A549 (cell line): ENCODE measurements at regions not wholly inside any gene's neighbourhood (a gene's known extent, or its start where the extent isn't known, plus 50 kb on each side); places are given as distances from the start of the nearest gene placed in this dataset.
"Not testable (repeated sequence)": the region's sequence is repeated elsewhere in the genome, so short reads cannot be mapped to it uniquely, and the experiment has no call there.

Experiments
- ATAC-seq, 2 experiments: fragments of 200-7000 bp in 1 of 2; fragments of >200 bp in 1 of 2; cut with Nextera tagmentation in 1 of 2; cut with Tn5 transposase in 1 of 2; 3 replicates each; pipeline versions ENCODE4 v1.8.0 to v1.9.1; 2018 to 2020; ENCODE audit warnings: mild to moderate bottlenecking in 1 of 2, moderate library complexity in 1 of 2
- CTCF ChIA-PET: fragments of 300-600 bp; sonication (Branson Sonifier 250); formaldehyde crosslinking; extraction: SDS; loops from one replicate; lab custom pipeline; 2021; ENCODE audit warnings: antibody characterized with exemption, inconsistent platforms; lab: Yijun Ruan, JAX
- POLR2A ChIA-PET: fragments of 350-600 bp; formaldehyde crosslinking; extraction: SDS; loops from one replicate; lab custom pipeline; 2021; ENCODE audit warnings: antibody characterized with exemption, inconsistent platforms; lab: Yijun Ruan, JAX
- DNase-seq, 2 experiments: peaks; one replicate each; pipeline versions ENCODE4 v3.0.0 to v3.0.0-alpha.2; 2011 to 2016; ENCODE audit warnings: low read depth in 1 of 2, low spot score in 1 of 2
- FAIRE-seq: peaks from 2 replicates; lab custom pipeline; 2011; peaks lifted over from hg19 to GRCh38; lab: Jason Lieb, UNC
- H3K27ac ChIP-seq, 2 experiments: fragments of >200 bp; sonication (Bioruptor Twin); formaldehyde crosslinking; 3 replicates each; pipeline ENCODE4 v1.5.1; 2016 to 2017
- H3K4me1 ChIP-seq: fragments of >200 bp; sonication (Bioruptor Twin); formaldehyde crosslinking; 3 replicates; pipeline ENCODE4 v1.6.1; 2016
- H3K4me2 ChIP-seq: fragments of >200 bp; sonication (Bioruptor Twin); formaldehyde crosslinking; 3 replicates; pipeline ENCODE4 v1.6.1; 2016
- H3K4me3 ChIP-seq: fragments of >200 bp; sonication (Bioruptor Twin); formaldehyde crosslinking; 3 replicates; pipeline ENCODE4 v1.5.1; 2016
- H3K9me3 ChIP-seq: fragments of >200 bp; sonication (Bioruptor Twin); formaldehyde crosslinking; 3 replicates; pipeline ENCODE4 v1.6.1; 2016
- ATOH8 ChIP-seq: fragments of 250-450 bp; sonication (Bioruptor Pico); IDR thresholded peaks from 2 replicates; pipeline ENCODE4 v1.5.0; 2020; ENCODE audit warnings: low read depth, mild to moderate bottlenecking, moderate library complexity
- CEBPB ChIP-seq, 2 experiments: fragments of >200 bp in 1 of 2; sonication (Bioruptor Twin) in 1 of 2; formaldehyde crosslinking in 1 of 2; IDR thresholded peaks; 2 replicates each; pipeline ENCODE4 v1.6.1; 2012 to 2016
- EHF ChIP-seq: fragments of 250-450 bp; sonication (Bioruptor Pico); IDR thresholded peaks from 2 replicates; pipeline ENCODE4 v1.5.0; 2020; ENCODE audit warnings: mild to moderate bottlenecking
- FOSL2 ChIP-seq, 2 experiments: fragments of 450-650 bp in 1 of 2; fragments of >200 bp in 1 of 2; sonication (Bioruptor Twin) in 1 of 2; formaldehyde crosslinking; IDR thresholded peaks; 2 replicates each; pipeline versions ENCODE4 v1.5.0 to v1.6.1; 2016 to 2020; ENCODE audit warnings: mild to moderate bottlenecking in 1 of 2, moderate library complexity in 1 of 2
- HOXB5 ChIP-seq: fragments of 250-450 bp; sonication (Bioruptor Pico); IDR thresholded peaks from 2 replicates; pipeline ENCODE4 v1.5.0; 2020; ENCODE audit warnings: mild to moderate bottlenecking, moderate library complexity
- MAZ ChIP-seq: fragments of 150-350 bp; IDR thresholded peaks from 2 replicates; pipeline ENCODE4 v1.6.1; 2014; ENCODE audit warnings: antibody characterized with exemption, low read depth, low read length, borderline replicate concordance
- NPAS2 ChIP-seq: fragments of 250-450 bp; sonication (Bioruptor Pico); IDR thresholded peaks from 2 replicates; pipeline ENCODE4 v1.8.0; 2022; ENCODE audit warnings: mild to moderate bottlenecking, moderate library complexity, borderline replicate concordance
- SMC3 ChIP-seq: fragments of >200 bp; sonication (Bioruptor Twin); formaldehyde crosslinking; IDR thresholded peaks from 3 replicates; pipeline ENCODE4 v1.6.1; 2018; ENCODE audit warnings: inconsistent platforms
- SREBF2 ChIP-seq: fragments of 450-650 bp; IDR thresholded peaks from 2 replicates; pipeline ENCODE4 v1.6.1; 2014; ENCODE audit warnings: mild to moderate bottlenecking, moderate library complexity
- TFCP2L1 ChIP-seq: fragments of 250-450 bp; sonication (Bioruptor Pico); IDR thresholded peaks from 2 replicates; pipeline ENCODE4 v1.5.0; 2021; ENCODE audit warnings: mild to moderate bottlenecking
- TP53 ChIP-seq: fragments of 250-450 bp; sonication (Bioruptor Pico); IDR thresholded peaks from 2 replicates; pipeline ENCODE4 v1.5.0; 2021; ENCODE audit warnings: mild to moderate bottlenecking, moderate library complexity
- ZFP36 ChIP-seq: fragments of 450-650 bp; IDR thresholded peaks from 2 replicates; pipeline ENCODE4 v1.6.1; 2014; ENCODE audit warnings: borderline replicate concordance; ENCODE audit not compliant: partially characterized antibody
- ZSCAN20 ChIP-seq: fragments of 250-450 bp; sonication (Bioruptor Pico); IDR thresholded peaks from 2 replicates; pipeline ENCODE4 v1.8.0; 2022; ENCODE audit warnings: mild to moderate bottlenecking, moderate library complexity
- WGBS: methylation state at CpG from one replicate; pipeline ENCODE4 v1.1.6; 2017; ENCODE audit errors: missing lambda C conversion rate; 5-methylcytosine and 5-hydroxymethylcytosine counted together
- TF ChIP-seq, protein P1 (sequence below): fragments of >200 bp; sonication (Bioruptor Twin); formaldehyde crosslinking; IDR thresholded peaks from 3 replicates; pipeline ENCODE4 v1.6.1; 2016
- TF ChIP-seq, protein P2 (sequence below): IDR thresholded peaks from 2 replicates; pipeline ENCODE4 v1.6.1; 2012
- TF ChIP-seq, protein P3 (sequence below): IDR thresholded peaks from 2 replicates; pipeline ENCODE4 v1.6.1; 2012

DNA sequence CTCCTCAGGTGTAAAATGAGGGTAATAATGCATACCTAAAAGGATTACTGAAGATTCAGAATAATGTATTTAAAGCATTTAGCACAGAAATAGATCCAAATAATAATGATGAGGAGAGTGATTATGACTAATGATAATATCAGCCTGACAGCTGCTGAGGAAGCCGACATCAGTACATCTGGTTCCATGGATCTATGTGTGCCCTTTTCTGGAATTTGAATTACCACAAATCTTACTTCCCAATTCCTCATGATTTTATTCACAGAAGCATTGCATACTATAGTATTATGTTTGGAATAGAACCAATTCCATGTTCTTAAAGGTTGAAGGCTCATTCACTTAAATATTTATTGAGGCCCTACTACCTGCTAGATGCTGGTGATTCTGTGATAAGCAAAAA is 248.9 kb upstream of the THUMPD2 start (continued):
- no peak for TF ChIP-seq ZSCAN20 (CRISPR knock-in tag)
- TF ChIP-seq, protein P1, sequence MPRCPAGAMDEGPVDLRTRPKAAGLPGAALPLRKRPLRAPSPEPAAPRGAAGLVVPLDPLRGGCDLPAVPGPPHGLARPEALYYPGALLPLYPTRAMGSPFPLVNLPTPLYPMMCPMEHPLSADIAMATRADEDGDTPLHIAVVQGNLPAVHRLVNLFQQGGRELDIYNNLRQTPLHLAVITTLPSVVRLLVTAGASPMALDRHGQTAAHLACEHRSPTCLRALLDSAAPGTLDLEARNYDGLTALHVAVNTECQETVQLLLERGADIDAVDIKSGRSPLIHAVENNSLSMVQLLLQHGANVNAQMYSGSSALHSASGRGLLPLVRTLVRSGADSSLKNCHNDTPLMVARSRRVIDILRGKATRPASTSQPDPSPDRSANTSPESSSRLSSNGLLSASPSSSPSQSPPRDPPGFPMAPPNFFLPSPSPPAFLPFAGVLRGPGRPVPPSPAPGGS: no peak

DNA sequence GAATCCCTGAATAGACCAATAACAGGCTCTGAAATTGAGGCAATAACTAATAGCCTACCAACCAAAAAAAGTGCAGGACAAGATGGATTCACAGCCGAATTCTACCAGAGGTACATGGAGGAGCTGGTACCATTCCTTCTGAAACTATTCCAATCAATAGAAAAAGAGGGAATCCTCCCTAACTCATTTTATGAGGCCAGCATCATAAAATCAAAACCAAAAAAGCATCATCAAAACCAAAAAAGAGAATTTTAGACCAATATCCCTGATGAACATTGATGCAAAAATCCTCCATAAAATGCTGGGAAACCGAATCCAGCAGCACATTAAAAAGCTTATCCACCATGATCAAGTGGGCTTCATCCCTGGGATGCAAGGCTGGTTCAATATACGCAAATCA is 246.2 kb upstream of the THUMPD2 start:
- ATAC-seq, FAIRE-seq, H3K27ac ChIP-seq, H3K4me3 ChIP-seq, H3K4me2 ChIP-seq, POLR2A ChIA-PET, DNase-seq, H3K4me1 ChIP-seq, CTCF ChIA-PET: not testable (repeated sequence)
- WGBS: 7% methylated on average over 3 of the region's 3 CpGs
- H3K9me3 ChIP-seq: peaks cover 10% of the 10 kb centered on the region

DNA sequence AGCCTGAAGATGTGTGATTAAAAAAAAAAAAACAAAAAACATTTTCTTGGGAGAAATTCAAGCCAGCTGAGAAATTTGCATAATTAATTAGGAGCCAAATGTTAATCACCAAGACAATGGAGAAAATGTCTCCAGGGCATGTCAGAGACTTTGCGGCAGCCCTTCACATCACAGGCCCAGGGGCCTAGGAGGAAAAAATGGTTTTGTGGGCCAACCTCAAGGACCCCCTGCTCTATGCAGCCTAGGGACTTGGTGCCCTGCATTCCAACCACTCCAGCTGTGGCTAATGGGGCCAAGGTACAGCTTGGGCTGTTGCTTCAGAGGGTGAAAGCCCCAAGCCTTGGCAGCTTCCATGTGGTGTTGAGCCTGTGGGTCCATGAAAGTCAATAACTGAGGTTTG is 241.9 kb upstream of the THUMPD2 start:
- H3K4me1 ChIP-seq: no peaks in the 10 kb centered on the region
- WGBS: 96% methylated on average over 1 of the region's 1 CpG
- DNase-seq: no peak
- TF ChIP-seq ATOH8 (CRISPR knock-in tag) (no peak), TP53 (CRISPR knock-in tag) (no peak), ZFP36 (peak; percentile 88), MAZ (no peak)
- TF ChIP-seq, protein P2, sequence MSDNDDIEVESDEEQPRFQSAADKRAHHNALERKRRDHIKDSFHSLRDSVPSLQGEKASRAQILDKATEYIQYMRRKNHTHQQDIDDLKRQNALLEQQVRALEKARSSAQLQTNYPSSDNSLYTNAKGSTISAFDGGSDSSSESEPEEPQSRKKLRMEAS: no peak
- TF ChIP-seq, all 56 proteins: peak for 1
- POLR2A ChIA-PET: no interaction called here
- Histone ChIP-seq H3K4me2 (no peak overlapping the region), H3K27ac (no peak overlapping the region), H3K4me3 (no peak overlapping the region), H3K9me3 (peaks cover 10% of the 10 kb centered on the region)
- CTCF ChIA-PET: no interaction called here
- FAIRE-seq: no peak
- ATAC-seq: no peak

DNA sequence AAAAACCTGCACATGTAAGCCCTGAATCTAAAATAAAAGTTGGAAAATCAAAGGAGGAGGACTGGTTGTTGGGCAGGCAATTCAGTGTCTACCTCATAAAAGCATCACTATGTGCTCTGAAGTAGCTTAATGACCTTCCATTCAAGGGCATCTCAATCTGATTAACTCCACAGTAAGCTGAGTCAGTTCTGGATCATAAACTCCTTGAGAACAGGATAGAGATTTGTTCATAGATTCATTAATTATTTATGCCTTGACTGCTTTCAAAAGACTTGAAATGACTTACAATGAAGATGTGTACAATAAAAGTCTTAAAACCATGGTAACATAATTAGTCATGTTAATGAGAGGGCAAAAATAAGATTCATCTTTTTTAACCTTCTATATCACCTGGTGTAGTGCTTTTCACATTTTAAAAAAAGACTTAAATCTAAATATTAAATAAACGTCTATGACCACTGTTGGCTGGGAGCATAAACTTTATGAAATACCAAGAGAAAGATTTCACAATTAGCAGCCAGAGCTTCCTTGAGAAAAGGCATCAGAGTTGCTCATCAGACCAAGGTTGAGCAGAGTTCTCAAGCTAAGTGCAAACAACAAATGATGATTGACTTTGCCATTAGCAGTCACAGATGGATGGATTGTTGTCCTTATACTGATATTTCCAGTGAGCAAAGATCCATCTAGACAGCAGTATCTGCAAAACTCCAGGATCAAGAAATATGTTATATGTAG is 237.3 kb upstream of the THUMPD2 start:
- WGBS: 0% methylated on average over 1 of the region's 1 CpG
- TF ChIP-seq ATOH8 (CRISPR knock-in tag): no peak
- no peak for TF ChIP-seq TFCP2L1 (CRISPR knock-in tag)
- no peak for TF ChIP-seq MAZ
- FAIRE-seq: no peak
- Histone ChIP-seq H3K9me3 (peaks cover 9% of the 10 kb centered on the region), H3K4me3 (no peak overlapping the region), H3K4me2 (no peak overlapping the region), H3K27ac (no peak overlapping the region), H3K4me1 (no peaks in the 10 kb centered on the region)
- CTCF ChIA-PET: interaction anchor here (0.8 to 1.2 kb wide), 2 partner anchors 18 kb away, joined by 3 to 4 read pairs; no protein-coding TSS in a partner anchor
- no peak for ATAC-seq
- no peak for DNase-seq
- POLR2A ChIA-PET: no interaction called here

DNA sequence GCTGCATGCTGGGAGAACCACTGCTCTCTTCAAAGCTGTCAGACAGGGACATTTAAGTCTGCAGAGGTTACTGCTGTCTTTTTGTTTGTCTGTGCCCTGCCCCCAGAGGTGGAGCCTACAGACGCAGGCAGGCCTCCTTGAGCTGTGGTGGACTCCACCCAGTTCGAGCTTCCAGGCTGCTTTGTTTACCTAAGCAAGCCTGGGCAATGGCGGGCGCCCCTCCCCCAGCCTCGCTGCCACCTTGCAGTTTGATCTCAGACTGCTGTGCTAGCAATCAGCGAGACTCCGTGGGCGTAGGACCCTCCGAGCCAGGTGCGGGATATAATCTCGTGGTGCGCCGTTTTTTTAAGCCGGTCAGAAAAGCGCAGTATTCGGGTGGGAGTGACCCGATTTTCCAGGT is 234.9 kb upstream of the THUMPD2 start:
- ATAC-seq, H3K4me2 ChIP-seq, CTCF ChIA-PET, H3K27ac ChIP-seq, FAIRE-seq, POLR2A ChIA-PET, H3K4me3 ChIP-seq, H3K9me3 ChIP-seq, H3K4me1 ChIP-seq, DNase-seq: not testable (repeated sequence)
- WGBS: 61% methylated on average over 12 of the region's 17 CpGs

- DNase-seq: no peak
- H3K4me1 ChIP-seq: no peaks in the 10 kb centered on the region
- TF ChIP-seq SREBF2: no peak
- TF ChIP-seq TP53 (CRISPR knock-in tag): no peak
- no peak for TF ChIP-seq SMC3
- TF ChIP-seq FOSL2 (IDR thresholded peaks at IDR 0.05): no peak
- TF ChIP-seq FOSL2 (CRISPR knock-in tag; IDR thresholded peaks at IDR 0.05): no peak
- no peak for TF ChIP-seq CEBPB (IDR thresholded peaks at IDR 0.05)
- TF ChIP-seq EHF (CRISPR knock-in tag): no peak
- no peak for TF ChIP-seq HOXB5
- no peak for TF ChIP-seq NPAS2 (CRISPR knock-in tag)
- TF ChIP-seq, protein P3, sequence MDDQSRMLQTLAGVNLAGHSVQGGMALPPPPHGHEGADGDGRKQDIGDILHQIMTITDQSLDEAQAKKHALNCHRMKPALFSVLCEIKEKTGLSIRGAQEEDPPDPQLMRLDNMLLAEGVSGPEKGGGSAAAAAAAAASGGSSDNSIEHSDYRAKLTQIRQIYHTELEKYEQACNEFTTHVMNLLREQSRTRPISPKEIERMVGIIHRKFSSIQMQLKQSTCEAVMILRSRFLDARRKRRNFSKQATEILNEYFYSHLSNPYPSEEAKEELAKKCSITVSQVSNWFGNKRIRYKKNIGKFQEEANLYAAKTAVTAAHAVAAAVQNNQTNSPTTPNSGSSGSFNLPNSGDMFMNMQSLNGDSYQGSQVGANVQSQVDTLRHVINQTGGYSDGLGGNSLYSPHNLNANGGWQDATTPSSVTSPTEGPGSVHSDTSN: no peak
- POLR2A ChIA-PET: no interaction called here
- H3K27ac ChIP-seq: no peak overlapping the region
- CTCF ChIA-PET: no interaction called here
- FAIRE-seq: no peak
- 0 out of 3 replicates have a peak, but pooled peaks cover 2% of the 10 kb centered on the region for H3K9me3 ChIP-seq
- 0% methylated on average over 1 of the region's 1 CpG for WGBS
- no peak overlapping the region for H3K4me3 ChIP-seq
- ATAC-seq: no peak
- H3K4me2 ChIP-seq: no peak overlapping the region
Measured at GRCh38 chr2:40004336-40004735, 225.3 kb upstream of the THUMPD2 start.
